ENCODE measurements at regions not wholly inside any gene's neighbourhood (a gene's known extent, or its start where the extent isn't known, plus 50 kb on each side); places are given as distances from the start of the nearest gene placed in this dataset.

DNA sequence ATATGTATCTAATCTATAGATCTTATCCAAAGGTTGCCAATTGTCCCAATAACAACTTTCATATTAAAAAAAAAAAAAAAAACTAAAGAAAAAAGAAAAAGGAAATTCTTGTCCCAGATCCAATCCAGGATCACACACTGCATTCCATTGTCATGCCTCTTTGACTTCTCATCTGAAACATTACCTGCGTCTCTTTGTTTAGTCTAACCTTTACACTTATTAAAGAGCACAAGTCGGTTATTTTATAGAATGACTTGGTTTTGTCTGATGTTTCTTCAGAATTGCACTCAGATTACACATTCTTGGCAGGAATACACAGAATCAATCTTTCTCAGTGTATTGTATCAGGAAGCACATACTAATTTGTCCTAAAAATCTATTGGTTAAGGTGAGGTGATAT is 392.5 kb upstream of the KLHL29 start:
- TF ChIP-seq, protein P1, sequence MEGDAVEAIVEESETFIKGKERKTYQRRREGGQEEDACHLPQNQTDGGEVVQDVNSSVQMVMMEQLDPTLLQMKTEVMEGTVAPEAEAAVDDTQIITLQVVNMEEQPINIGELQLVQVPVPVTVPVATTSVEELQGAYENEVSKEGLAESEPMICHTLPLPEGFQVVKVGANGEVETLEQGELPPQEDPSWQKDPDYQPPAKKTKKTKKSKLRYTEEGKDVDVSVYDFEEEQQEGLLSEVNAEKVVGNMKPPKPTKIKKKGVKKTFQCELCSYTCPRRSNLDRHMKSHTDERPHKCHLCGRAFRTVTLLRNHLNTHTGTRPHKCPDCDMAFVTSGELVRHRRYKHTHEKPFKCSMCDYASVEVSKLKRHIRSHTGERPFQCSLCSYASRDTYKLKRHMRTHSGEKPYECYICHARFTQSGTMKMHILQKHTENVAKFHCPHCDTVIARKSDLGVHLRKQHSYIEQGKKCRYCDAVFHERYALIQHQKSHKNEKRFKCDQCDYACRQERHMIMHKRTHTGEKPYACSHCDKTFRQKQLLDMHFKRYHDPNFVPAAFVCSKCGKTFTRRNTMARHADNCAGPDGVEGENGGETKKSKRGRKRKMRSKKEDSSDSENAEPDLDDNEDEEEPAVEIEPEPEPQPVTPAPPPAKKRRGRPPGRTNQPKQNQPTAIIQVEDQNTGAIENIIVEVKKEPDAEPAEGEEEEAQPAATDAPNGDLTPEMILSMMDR (IDR thresholded peaks at IDR 0.05; ENCODE audit: insufficient read depth, low read length, poor library complexity, severe bottlenecking): no peak
- no peak for TF ChIP-seq EZH2phosphoT487 (conservative IDR thresholded peaks at IDR 0.05; ENCODE audit: low read length)
